Right lobe of liver (tissue), 4 donors: ENCODE measurements at regions not wholly inside any gene's neighbourhood (a gene's known extent, or its start where the extent isn't known, plus 50 kb on each side); places are given as distances from the start of the nearest gene placed in this dataset.

Experiments
- POLR2A ChIP-seq: fragments of 450-650 bp; IDR thresholded peaks from one replicate; pipeline ENCODE4 v1.6.1; 2017; ENCODE audit warnings: antibody characterized with exemption, mild to moderate bottlenecking
- TF ChIP-seq, protein P1 (sequence below), 4 donors: fragments of 200-600 bp in 3 of 4; fragments of 450-650 bp in 1 of 4; IDR thresholded peaks; one replicate each; pipeline versions ENCODE4 v1.5.1 to v1.8.0; 2016 to 2022; ENCODE audit warnings: antibody characterized with exemption in 4 of 4, mild to moderate bottlenecking in 2 of 4
- donor health status: DM: no; HTN: no; CAD: no.
- donor health status: DM: no; HTN: no; CAD: no.
- donor health status: DM: no; HTN: yes; CAD: no.

DNA sequence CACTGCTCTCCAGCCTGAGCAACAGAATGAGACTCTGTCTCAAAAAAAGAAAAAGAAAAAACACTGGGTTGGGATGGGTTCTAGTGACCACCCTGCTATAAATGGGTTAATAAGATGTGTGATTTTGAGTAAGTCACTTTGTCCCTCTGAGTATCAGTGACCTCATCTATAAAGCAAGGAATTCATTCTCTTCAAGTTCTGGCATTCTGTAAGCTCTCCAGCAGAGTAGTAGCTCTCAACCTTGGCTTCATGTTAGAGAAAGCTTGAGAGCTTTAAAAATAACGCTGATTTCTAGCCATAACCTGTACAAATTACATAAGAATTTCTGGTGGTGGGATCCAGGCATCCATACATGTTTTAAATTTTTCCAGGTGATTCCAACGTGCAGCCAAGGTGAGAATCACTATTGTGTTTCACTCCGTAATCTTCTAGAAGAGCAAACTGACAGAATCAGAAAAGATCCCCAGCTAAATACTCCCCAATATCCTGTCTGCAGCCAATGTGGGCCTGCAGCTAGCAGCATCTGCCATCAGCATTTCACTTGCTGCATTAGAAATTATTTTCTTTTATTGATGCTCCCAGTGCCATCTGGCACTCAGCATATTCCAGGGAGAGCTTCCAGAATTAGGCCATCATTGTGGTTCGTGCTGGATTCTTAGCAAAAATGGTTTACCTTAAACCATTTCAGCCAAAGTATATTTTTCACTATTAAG, 109.4 kb downstream of the FEM1C start:
- TF ChIP-seq, protein P1, sequence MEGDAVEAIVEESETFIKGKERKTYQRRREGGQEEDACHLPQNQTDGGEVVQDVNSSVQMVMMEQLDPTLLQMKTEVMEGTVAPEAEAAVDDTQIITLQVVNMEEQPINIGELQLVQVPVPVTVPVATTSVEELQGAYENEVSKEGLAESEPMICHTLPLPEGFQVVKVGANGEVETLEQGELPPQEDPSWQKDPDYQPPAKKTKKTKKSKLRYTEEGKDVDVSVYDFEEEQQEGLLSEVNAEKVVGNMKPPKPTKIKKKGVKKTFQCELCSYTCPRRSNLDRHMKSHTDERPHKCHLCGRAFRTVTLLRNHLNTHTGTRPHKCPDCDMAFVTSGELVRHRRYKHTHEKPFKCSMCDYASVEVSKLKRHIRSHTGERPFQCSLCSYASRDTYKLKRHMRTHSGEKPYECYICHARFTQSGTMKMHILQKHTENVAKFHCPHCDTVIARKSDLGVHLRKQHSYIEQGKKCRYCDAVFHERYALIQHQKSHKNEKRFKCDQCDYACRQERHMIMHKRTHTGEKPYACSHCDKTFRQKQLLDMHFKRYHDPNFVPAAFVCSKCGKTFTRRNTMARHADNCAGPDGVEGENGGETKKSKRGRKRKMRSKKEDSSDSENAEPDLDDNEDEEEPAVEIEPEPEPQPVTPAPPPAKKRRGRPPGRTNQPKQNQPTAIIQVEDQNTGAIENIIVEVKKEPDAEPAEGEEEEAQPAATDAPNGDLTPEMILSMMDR (IDR thresholded peaks at IDR 0.05) = no peak
- TF ChIP-seq POLR2A = no peak
